Neural progenitor cell (in vitro differentiated cells): ENCODE measurements at regions not wholly inside any gene's neighbourhood (a gene's known extent, or its start where the extent isn't known, plus 50 kb on each side); places are given as distances from the start of the nearest gene placed in this dataset.

Experiments used
- EZH2 ChIP-seq: fragments of 200-600 bp; sonication (generic); IDR thresholded peaks from 2 replicates; pipeline ENCODE4 v1.6.1; 2017; ENCODE audit warnings: antibody characterized with exemption, mild to moderate bottlenecking, moderate library complexity
- EZH2phosphoT487 ChIP-seq: fragments of 200-600 bp; sonication (generic); IDR thresholded peaks from 2 replicates; pipeline ENCODE4 v1.6.1; 2017; ENCODE audit warnings: antibody characterized with exemption
- TF ChIP-seq, protein P1 (sequence below): fragments of 200-600 bp; sonication (generic); IDR thresholded peaks from 2 replicates; pipeline ENCODE4 v1.5.1; 2017; ENCODE audit warnings: antibody characterized with exemption, mild to moderate bottlenecking

DNA sequence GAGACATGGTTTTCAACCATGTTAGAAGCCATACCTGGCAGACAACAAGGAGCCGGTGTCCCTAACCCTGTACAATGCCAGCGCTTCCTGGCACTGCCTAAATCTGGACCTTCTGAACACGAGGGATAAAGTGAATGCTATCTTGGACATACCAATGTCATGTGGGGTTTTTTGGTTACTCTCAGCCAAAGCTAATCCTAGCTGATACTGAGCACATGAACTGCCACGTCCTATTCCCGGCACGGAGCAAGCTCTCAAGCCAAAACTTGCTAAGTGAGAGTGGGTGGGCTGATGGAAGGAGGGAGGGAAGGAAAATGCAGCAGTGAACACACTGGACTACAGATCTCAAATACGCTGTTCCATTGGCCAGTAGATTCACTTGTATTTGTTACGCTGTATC, 226.1 kb downstream of the BCOR start:
- TF ChIP-seq, protein P1, sequence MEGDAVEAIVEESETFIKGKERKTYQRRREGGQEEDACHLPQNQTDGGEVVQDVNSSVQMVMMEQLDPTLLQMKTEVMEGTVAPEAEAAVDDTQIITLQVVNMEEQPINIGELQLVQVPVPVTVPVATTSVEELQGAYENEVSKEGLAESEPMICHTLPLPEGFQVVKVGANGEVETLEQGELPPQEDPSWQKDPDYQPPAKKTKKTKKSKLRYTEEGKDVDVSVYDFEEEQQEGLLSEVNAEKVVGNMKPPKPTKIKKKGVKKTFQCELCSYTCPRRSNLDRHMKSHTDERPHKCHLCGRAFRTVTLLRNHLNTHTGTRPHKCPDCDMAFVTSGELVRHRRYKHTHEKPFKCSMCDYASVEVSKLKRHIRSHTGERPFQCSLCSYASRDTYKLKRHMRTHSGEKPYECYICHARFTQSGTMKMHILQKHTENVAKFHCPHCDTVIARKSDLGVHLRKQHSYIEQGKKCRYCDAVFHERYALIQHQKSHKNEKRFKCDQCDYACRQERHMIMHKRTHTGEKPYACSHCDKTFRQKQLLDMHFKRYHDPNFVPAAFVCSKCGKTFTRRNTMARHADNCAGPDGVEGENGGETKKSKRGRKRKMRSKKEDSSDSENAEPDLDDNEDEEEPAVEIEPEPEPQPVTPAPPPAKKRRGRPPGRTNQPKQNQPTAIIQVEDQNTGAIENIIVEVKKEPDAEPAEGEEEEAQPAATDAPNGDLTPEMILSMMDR: no peak
- TF ChIP-seq EZH2phosphoT487 (no peak), EZH2 (no peak)
